ENCODE measurements at regions not wholly inside any gene's neighbourhood (a gene's known extent, or its start where the extent isn't known, plus 50 kb on each side); places are given as distances from the start of the nearest gene placed in this dataset.

DNA sequence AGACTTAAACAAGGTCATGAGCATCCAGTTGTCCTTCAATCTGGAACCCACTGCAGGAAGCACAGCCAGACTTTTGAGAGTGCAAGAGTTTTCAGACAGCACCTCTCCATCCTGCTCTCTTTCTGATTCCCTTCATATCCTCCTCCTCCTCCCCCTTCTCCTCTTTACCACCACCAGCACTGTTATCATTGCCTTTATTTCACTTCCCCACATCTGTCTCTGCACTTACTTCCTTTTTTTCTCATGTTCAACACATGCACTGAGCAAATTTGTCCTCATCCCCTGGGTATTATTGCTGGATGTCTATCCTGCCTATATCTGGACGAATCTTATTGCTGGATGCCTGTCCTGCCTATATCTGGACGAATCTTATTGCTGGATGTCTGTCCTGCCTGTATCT, 554.8 kb downstream of the DHX35 start:
- DNase-seq = no peak

DNA sequence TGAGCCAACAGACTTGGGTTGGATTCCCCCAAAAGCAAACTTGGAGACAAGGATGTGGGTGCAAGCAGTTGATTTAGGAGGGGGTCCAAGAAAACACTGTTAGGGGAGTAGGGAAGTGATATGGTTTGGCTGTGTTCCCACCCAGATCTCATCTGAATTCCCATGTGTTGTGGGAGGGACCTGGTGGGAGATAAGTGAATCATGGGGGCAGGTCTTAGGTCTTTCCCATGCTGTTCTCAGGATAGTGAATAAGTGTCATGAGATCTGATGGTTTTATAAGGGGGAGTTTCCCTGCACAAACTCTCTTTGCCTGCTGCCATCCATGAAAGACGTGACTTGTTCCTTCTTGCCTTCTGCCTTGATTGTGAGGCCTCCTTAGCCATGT, 542.6 kb downstream of the DHX35 start:
- DNase-seq = no peak

DNA sequence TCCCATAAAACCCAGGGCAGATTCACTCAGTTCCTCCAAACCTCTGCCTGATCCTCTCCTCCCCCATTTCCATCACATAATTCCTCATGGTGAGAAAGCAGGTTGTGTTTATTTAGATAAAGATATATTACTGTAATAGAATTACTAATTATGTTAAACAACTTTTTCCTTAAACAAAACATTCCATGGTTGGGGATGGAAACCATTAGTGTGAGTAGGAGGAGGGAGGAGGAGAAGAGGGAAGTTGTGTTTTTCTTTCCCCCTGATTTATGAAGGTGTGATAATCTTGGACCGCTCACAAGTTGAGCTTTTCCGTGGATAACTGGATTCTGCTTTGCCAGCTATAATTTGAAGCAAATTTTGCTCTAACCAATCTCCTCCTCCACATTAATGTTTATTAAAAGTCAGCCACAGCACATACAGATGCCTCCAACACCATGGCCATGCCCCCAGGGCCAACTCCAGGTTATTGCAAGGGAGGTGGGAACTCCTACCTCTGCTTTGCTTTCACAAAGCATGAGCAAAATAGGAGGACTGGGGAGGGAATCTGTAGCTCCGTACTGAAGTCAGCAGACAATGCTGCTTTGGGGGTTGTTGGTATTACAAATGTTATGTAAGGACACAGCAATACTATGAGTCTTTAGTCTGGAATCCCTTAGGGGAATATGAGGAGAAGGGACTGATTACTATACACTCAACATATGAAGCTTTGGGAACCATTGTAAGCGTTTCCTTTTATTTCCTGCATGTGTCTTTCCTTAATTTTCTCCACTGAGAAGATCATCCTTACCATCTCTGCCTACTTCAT, 542.0 kb downstream of the DHX35 start:
- no peak for DNase-seq

DNA sequence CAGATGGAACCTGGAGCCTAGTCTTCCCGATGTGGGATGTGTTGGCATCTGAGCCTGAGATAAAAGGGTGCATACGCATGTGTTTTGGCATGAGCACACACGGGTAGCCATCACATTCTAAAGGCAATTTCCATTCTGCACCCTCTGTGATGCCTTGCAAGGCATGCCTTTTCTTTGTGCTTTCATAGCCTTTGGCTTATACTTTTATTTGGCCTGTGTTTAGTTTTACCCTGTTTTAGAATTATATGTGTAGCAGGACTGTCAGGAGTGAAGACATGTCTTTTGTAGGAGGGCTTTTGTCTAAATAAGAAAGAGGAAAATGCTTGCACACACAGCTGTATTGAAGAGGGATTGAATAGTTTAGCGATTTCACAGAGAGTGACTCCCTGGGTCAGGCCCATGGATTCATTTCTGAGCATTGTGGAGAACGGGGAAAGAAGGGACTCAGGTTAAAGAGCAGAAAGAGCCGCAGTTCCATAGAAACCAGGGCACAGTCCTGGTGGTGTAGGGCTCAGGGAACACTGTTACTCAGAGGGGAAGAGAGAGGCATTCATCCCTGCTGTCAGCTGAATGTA, 530.2 kb downstream of the DHX35 start:
- no peak for DNase-seq

DNA sequence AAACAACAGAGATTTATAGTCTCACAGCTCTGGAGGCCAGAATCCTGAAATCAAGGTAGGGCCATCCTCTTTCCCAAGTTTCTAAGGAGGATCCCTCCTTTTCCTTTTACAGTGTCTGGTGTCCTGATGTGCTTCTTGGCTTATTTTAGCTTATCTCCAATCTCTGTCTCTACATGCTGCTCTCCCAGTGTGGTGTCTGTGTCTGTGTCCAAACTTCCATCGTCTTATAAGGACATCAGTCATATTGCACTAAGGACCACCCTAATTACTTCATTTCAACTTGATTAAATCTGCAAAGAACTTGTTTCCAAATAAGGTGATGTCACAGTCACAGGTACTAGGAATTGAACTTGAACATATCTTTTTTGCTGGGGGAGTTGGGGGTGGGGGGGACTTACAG, 529.6 kb downstream of the DHX35 start:
- no peak for DNase-seq

DNA sequence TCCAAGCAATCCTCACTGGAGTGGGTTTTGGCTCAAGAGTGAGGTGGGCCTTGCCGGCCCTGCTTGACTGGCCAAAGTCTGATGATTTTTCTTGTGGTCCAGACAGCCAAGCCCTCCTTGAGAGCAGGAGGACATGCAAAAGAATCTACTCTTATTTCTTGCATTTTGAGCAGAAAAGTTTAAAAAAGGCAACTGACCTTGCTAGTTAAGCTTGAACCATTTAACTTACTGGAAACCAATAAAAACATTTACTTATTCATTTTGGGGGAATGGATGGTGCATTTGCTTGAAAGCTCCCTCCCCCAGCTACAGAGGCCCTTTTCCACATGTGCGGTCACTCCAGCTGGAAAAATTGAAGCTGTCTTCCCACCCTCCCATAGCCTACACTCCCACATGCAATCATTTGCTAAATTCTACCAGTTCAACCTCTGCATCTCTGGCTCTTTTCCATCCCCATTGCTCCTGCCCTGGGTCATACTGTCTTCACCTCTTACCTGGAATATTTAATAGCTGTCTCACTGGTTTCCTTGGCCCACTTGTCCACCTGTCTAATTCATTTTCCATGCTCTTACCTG, 527.9 kb downstream of the DHX35 start:
- no peak for DNase-seq

DNA sequence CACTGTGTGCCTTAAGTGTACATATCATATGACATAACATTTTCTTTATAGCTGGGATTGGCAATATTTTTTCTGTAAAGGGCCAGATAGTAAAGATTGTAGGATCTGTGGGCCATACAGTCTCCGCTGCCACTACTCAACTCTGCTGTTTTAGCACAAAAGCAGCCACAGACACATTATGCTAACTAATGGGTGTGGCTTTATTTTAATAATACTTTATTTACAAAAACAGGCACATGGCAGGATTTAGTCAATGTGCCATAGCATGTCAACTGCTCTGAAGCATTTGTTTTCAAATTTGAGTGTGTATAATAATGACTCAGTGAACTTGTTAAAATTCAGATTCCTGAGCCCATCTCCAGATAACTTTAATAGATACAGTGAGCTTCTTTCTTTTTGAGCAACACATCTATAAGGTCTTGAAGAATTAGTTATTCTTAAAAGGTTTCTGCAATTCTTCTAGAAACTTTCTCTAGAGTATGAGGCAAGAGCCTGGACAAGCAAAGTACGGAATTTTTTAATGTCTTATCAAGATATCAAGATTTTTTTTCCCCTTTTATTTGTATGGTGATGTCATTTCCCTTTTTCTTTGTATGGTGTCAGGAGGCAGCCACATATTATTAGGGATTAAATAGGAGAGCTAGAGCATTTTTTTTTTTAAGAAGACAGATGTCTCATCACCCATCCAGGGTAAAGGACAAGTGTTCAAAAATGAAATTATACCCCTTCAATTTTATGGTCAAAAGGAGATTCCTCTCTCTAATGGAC, 518.3 kb downstream of the DHX35 start:
- DNase-seq = no peak

DNA sequence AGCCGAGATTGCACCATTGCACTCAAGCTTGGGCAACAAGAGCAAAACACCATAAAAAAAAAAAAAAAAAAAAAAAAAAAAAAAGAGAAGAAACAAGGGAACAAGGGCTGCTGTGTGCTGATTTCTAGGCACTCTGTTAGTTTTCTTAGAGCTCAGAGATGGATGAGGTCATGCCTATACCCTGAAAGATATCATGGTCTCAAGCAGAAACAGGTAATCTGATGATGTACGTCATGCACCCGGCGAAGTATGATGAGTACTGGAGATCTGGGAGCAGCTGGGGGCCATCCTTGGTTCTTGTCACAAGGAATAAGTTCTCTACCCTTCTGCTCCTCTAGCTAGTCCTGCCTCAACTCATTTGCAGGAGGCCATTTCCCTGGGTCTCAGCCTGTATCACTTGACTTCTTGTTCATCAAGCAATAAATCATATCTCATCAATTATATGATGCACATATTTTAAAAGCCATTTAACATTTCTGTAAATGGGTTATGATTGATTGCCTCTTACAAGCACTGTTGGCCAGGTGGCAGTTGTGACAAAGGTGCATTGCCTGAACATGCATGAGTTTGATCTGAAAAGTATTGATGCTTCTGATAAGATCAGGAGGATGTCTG, 517.2 kb downstream of the DHX35 start:
- no peak for DNase-seq

DNA sequence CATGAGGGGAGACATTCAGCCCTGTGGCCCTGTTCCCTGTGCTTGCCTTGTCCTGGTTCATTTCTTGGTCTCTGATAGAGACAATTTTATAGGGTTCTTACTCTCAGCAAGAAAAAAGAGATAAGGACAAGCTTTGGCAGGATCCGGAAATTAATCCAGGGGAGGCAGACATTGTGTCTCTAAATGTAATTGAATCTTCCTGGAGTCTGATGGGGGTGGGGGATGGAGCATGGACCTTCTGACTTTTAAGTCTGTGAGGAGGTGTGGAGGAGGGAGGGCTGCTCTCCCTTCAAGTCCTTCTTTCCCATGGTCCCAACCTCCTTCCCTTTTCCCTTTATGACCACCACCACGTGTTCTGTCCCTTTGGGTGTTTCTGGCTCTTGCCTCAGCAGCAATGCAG, 512.7 kb downstream of the DHX35 start:
- no peak for DNase-seq

DNA sequence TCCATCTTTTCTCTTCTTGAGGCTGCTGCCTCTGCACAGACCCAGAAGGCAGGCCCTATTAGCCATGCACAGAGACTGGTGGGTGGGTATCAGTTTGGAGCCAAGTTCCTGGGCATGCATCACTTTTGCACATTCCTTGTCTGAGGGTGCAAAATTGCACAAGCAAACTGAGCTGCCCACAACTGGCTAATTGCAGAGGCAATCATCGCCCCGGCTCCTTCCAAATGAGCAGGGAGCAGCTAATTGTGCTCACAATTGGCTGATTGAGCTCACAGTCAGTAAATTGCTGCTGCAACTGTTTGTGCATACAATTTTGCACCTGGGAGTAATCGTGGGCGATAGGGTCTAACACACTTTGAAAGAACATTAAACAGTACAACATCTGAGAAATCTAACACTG, 511.4 kb downstream of the DHX35 start:
- DNase-seq = no peak

DNA sequence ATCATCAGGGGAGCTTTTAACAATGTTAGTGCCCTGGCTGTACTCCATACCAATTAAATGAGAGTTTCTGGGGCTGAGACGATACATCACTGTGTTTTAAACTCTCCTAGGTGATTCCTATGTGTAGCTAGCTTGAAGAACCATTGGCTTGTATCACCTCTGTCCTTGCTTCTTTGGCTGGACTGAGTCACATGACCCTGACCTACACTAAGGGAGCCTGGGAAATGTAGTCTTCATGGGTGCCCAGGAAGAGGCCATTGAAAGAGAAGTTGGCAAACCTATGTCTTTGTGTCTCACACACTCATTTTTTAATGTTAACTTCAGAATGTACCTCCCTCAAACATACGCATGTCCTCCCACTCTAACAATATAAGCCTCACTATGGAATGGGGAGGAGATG, 506.6 kb downstream of the DHX35 start:
- no peak for DNase-seq

DNA sequence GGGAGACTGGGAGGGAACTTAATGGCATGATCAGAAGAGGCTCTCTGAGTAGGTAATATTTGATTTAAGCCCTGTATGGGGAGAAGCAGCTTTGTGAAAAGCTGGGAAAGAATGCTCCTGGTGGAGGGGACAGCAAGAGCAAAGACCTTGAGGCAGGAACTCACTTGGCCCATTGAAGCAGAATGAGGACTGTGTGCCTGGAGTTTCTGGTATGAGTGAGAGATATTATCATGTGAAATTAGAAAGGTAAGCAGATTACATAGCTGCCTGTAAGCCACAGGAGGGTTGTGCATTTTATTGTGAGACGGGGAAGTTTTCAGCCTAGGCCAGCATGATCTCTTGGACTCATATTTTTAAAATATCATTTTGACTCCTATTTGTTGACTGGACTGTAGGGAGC, 502.1 kb downstream of the DHX35 start:
- DNase-seq = no peak

DNA sequence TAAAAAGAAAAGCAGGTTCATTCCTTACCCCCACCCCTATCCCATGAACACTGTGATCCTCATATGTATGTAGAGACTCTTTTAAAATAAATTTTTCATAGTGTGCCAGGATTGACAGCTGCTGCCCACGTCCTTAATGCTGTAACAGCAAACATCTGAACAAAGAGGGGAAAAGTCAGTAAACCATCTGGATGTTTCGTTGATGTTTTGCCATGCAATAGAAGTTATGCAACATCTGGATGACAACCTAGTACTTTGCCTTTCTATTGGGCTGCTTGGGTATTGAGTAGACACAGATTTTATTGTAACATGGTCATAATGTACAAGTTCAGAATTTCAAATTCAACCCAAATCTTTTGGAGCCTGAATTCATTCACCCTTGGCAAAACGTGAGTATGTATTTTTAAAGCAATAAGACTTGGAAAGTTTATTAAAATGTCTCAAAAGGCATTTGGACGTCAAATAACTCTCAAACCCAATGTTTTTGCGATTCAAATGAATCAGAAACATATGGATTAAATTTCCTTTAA, 500.3 kb downstream of the DHX35 start:
- no peak for DNase-seq

DNA sequence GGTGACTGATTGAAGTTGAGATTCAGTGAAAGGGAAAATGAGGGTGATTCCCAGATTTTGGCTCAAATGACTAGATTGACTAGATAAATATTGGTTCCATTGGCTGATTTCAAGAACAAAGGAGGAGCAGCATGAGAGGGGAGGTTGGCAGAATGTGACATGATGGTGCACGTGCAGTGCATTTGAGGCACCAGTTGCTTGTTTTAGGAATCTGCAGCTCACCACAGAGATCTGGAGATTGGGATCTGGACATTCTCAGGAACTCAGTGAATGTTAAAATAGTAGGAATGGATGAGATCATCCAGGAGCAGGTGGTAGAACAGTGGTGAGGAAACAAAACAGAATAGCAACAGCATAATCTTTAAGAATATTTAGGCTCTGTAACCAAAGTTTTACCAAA, 496.3 kb downstream of the DHX35 start:
- DNase-seq = no peak

DNA sequence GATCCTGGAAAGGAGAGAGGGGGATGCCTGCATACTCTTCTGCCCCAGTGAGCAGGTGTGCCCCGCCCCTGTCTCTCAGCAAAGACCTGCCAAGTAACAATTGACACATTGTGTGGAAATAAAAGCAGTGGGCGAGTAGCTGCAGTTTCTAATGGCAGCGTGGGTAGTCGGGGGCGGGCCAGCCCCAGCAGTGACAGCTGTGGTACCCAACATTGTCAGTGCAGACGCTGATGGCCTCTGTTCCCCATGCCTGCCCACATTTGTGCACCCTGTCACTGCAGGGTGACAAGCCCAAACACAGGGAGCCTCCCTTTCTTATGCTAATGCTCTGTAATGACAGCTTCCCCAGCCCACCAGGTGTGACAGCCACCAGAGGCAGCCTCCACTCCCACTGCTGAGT, 491.7 kb downstream of the DHX35 start:
- DNase-seq = no peak

DNA sequence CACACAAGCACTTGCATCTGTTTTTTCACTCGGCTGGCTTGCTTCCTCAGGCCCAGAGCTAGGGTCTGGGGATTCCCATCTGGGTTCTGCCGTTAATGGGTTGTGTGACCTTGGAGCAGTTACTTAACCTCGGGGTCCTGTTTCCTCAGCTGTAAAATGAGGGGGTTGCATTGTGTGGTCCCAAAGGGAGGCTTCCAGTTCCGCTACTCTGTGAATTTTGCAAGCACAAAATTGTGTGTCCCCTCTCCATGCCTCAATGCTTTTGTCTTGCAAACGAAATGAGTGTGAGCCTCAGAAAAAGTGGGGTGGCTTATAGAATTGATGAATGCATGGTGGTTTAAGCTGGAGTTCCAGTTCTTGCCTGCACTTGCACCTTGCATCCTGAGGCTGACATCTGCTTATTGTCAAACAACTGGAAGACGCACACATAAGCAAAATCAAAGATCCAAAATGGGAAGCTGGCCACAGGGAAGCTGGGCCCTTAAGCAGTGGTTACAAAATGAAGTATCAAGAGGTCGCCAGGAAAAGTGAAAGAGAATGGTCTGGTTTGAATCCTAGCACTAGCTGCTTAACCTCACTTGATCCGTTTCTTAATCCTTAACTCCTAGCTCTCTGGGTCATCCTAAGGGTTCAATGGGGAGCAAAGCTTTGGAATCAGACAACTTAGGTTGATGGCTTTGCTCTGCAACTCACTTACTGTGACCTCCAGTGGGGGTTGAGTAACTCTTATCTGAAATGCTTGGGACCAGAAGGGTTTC, 490.6 kb downstream of the DHX35 start:
- DNase-seq = no peak

DNA sequence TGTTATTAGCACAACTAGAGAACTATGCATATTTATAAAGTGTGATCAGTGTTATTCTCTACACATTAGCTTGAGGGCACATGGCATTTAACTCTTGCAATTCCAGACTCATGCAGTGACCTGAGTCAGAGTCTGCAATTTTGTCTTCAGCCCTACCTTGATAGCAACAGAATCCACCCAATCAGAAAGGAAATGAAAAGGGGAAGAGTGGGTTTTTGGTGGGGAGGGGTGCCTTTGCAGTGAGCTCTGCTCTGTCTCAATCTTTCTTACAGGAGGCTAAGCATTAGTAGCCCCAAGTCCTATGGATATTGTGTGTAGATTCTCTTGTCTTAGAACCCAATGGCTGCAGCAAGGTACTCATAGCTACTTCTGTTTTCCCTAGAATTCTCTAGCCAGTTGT, 489.2 kb downstream of the DHX35 start:
- DNase-seq = no peak

DNA sequence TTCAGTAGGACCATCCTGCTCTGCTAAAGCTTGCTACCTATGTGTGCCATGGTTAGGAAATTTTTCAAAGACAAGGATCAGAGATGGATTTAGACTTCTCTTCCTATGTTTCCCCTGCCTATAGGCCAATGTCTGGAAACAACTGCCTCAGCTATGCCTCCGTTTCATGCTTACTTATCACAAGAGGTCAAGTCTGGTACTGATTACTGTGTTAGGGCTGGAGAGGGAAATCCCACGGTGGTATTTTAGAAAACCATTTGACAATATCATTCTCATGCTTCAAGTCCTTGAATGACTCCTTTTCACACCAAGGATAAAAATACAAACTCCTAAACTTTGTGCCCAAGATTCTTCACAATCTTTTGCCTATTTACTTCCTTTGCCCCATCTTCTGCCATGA, 484.3 kb downstream of the DHX35 start:
- DNase-seq = no peak

DNA sequence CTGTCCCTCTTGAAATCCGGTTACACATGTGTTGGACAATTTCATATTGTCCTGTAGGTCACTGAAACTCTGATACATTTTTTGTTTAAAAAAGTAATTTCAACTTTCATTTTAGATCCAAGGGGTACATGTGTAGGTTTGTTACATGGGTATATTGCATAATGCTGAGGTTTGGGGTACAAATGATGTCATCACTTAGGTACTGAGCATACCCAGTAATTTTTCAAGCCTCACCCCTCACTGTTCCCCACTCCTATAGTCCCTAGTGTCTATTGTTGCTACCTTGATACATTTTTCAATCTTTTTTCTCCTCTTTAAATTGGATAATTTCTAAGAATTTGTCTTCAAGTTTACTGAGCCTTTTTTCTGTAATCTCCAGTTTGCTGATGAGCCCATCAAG, 483.0 kb downstream of the DHX35 start:
- DNase-seq = no peak

DNA sequence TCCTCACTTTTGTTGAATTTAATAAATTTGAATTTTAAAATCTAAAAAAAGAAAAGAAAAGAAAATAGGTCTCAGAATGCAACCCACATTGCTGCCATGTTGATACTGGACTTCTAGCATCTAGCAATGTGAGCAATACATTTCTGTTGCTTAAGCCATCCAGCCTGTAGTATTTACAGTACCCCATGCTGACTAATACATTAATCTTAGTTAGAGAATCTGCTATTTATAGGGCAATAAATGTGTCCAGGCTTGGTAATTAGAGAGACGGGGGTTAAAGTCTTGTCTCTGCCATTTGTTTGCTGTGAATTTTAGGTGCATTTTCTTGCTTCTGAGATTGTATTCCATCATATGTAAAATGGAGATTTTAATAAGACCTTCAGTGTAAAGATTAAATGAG, 471.3 kb downstream of the DHX35 start:
- DNase-seq = no peak

DNA sequence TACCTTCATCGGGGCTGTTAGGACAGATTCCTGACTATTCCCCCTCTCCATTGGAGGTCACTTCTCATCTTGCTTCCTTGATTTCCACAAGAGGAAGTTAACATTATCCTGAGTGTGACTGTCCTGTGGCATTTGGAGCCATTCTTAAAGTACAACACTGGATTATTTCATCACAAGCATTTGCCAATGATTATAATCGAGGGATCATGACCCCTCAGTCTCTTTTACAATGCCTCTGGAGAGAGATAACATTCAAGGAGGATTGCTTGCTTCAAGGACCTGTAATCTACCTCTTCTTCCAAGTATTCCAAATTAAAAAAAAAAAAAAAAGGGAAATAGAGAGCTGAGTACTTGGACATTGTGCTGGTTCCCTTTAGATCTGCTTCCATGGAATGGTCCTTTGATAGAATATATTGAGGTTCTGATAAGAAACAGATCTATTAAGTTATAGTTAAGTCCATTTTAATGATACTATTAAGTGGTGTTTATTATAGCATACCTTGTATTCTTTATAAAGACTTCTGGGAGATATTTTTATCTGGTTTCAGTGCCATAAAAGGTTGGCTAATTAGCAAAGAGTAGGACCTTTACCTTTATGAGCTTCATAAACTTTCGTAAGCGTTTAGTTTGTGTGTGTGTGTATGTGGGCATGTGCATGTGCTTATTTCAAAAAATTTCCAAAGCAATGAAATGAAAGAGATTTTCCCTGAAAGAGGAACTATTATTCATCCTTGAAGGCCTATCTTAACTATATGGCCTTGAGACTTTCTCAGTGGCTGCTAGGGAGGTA, 469.1 kb downstream of the DHX35 start:
- DNase-seq = no peak

DNA sequence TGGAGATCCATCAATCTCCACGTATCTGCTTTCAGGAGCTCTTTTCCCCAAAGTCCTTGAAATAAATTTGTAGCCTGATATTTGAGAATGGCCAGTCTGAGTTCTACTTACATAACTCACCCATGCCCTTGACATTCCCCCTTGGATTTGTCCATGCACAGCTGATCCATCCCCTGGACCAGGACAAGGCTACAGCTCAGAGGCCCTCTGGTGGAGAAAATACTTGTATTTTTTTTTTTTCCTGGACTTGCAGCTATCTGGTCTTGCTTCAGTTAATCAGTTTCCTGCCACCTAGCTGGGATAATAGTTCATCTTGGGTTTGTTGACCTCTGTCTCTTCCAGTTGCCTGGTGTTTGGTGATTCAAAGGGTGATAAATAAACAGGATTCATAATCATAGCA, 467.6 kb downstream of the DHX35 start:
- DNase-seq = no peak
